GM11168 (cell line): ENCODE measurements at regions not wholly inside any gene's neighbourhood (a gene's known extent, or its start where the extent isn't known, plus 50 kb on each side); places are given as distances from the start of the nearest gene placed in this dataset.
"Not testable (repeated sequence)": the region's sequence is repeated elsewhere in the genome, so short reads cannot be mapped to it uniquely, and the experiment has no call there.

Experiments
- in situ Hi-C: fragments of 300-500 bp; cut with MboI; formaldehyde crosslinking; loops from one replicate; pipeline ENCODE4 v1.12.0; 2022; ENCODE audit warnings: low sequenced_read_pairs; ENCODE audit not compliant: unreplicated experiment

GRCh38 chr12:68984796-68985573, 52.0 kb upstream of the CPM start:
- in situ Hi-C loops, result no loop called here

GRCh38 chr12:68997526-68997925, 64.6 kb upstream of the CPM start:
- in situ Hi-C loops, result not testable (repeated sequence)

GRCh38 chr12:68998041-68998440, 65.1 kb upstream of the CPM start:
- in situ Hi-C loops, result no loop called here

GRCh38 chr12:69000074-69000473, 67.1 kb upstream of the CPM start:
- in situ Hi-C loops, result no loop called here

GRCh38 chr12:69000540-69001243, 67.7 kb upstream of the CPM start:
- in situ Hi-C loops, result no loop called here

GRCh38 chr12:69001251-69001650, 68.3 kb upstream of the CPM start:
- in situ Hi-C loops, result no loop called here

GRCh38 chr12:69002969-69003368, 70.0 kb upstream of the CPM start:
- in situ Hi-C loops, result no loop called here

GRCh38 chr12:69003991-69004390, 71.0 kb upstream of the CPM start:
- in situ Hi-C loops, result no loop called here

- in situ Hi-C loops, result no loop called here
These were observed 74.3 kb upstream of the CPM start for GRCh38 chr12:69007101-69007854.

GRCh38 chr12:69007855-69008351, 74.9 kb upstream of the CPM start:
- in situ Hi-C loops, result no loop called here

- in situ Hi-C loops, result no loop called here
These were observed 75.5 kb upstream of the CPM start for GRCh38 chr12:69008520-69008919.

- in situ Hi-C loops, result no loop called here
These were observed 81.1 kb upstream of the CPM start for GRCh38 chr12:69014047-69014446.

- in situ Hi-C loops, result no loop called here
These were observed 82.0 kb upstream of the CPM start for GRCh38 chr12:69015017-69015416.

GRCh38 chr12:69015831-69016230, 82.9 kb upstream of the CPM start:
- in situ Hi-C loops, result no loop called here

GRCh38 chr12:69019082-69019481, 86.1 kb upstream of the CPM start:
- in situ Hi-C loops, result no loop called here

- in situ Hi-C loops, result no loop called here
These were observed 86.9 kb upstream of the CPM start for GRCh38 chr12:69019910-69020309.

GRCh38 chr12:69022674-69023073, 89.7 kb upstream of the CPM start:
- in situ Hi-C loops, result no loop called here

GRCh38 chr12:69023840-69024239, 90.9 kb upstream of the CPM start:
- in situ Hi-C loops, result no loop called here

GRCh38 chr12:69024413-69024812, 91.4 kb upstream of the CPM start:
- in situ Hi-C loops, result no loop called here

- in situ Hi-C loops, result no loop called here
These were observed 91.9 kb upstream of the CPM start for GRCh38 chr12:69024907-69025306.

GRCh38 chr12:69026336-69026735, 93.4 kb upstream of the CPM start:
- in situ Hi-C loops, result no loop called here
